ENCODE measurements at regions not wholly inside any gene's neighbourhood (a gene's known extent, or its start where the extent isn't known, plus 50 kb on each side); places are given as distances from the start of the nearest gene placed in this dataset.

GRCh38 chr1:221435504-221435904, 306.4 kb downstream of the DUSP10 start:
- TF ChIP-seq, protein P1, sequence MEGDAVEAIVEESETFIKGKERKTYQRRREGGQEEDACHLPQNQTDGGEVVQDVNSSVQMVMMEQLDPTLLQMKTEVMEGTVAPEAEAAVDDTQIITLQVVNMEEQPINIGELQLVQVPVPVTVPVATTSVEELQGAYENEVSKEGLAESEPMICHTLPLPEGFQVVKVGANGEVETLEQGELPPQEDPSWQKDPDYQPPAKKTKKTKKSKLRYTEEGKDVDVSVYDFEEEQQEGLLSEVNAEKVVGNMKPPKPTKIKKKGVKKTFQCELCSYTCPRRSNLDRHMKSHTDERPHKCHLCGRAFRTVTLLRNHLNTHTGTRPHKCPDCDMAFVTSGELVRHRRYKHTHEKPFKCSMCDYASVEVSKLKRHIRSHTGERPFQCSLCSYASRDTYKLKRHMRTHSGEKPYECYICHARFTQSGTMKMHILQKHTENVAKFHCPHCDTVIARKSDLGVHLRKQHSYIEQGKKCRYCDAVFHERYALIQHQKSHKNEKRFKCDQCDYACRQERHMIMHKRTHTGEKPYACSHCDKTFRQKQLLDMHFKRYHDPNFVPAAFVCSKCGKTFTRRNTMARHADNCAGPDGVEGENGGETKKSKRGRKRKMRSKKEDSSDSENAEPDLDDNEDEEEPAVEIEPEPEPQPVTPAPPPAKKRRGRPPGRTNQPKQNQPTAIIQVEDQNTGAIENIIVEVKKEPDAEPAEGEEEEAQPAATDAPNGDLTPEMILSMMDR (IDR thresholded peaks at IDR 0.05; ENCODE audit: extremely low read depth in 1 of 2, insufficient read depth in 1 of 2, low read depth in 1 of 2, low read length in 2 of 2) = peak; percentile 73 to 81
- no peak for TF ChIP-seq POLR2AphosphoS5 (IDR thresholded peaks at IDR 0.05; ENCODE audit: insufficient read depth, low read depth, low read length)
- no peak for TF ChIP-seq FOS (IDR thresholded peaks at IDR 0.05; ENCODE audit: borderline replicate concordance, insufficient read depth, low read length)
- TF ChIP-seq POLR2A (IDR thresholded peaks at IDR 0.05; ENCODE audit: low read depth, low read length) = no peak
- TF ChIP-seq JUN (IDR thresholded peaks at IDR 0.05; ENCODE audit: borderline replicate concordance, insufficient read depth, insufficient read length, low read depth) = no peak
- TF ChIP-seq MYC (IDR thresholded peaks at IDR 0.05; ENCODE audit: low read depth, low read length) = no peak
- no peak for TF ChIP-seq MAX (IDR thresholded peaks at IDR 0.05; ENCODE audit: insufficient read depth, insufficient read length)
